ENCODE measurements at regions not wholly inside any gene's neighbourhood (a gene's known extent, or its start where the extent isn't known, plus 50 kb on each side); places are given as distances from the start of the nearest gene placed in this dataset.

GRCh38 chr4:19375931-19376330, 875.8 kb upstream of the SLIT2 start:
- no peaks in the 10 kb centered on the region for H3K9me3 Mint-ChIP-seq (ENCODE audit: unreplicated experiment)
- H3K27ac Mint-ChIP-seq (ENCODE audit: unreplicated experiment) = no peak overlapping the region

GRCh38 chr4:19375136-19375804, 876.4 kb upstream of the SLIT2 start:
- H3K27me3 Mint-ChIP-seq (ENCODE audit: unreplicated experiment) = no peaks in the 10 kb centered on the region
- no peak for TF ChIP-seq CTCF (IDR thresholded peaks at IDR 0.05; ENCODE audit: unreplicated experiment)
- no peak overlapping the region for H3K27ac Mint-ChIP-seq (ENCODE audit: unreplicated experiment)
- no peaks in the 10 kb centered on the region for H3K9me3 Mint-ChIP-seq (ENCODE audit: unreplicated experiment)
- no peaks in the 10 kb centered on the region for H3K36me3 Mint-ChIP-seq (ENCODE audit: low read depth, unreplicated experiment)
- DNase-seq (ENCODE audit: low spot score) = no peak
- H3K4me3 Mint-ChIP-seq (ENCODE audit: unreplicated experiment) = no peak overlapping the region
- H3K4me1 Mint-ChIP-seq (ENCODE audit: unreplicated experiment) = no peaks in the 10 kb centered on the region

More at GRCh38 chr4:19375931-19376330, 875.8 kb upstream of the SLIT2 start:
- TF ChIP-seq CTCF (IDR thresholded peaks at IDR 0.05; ENCODE audit: unreplicated experiment) = no peak
- no peaks in the 10 kb centered on the region for H3K4me1 Mint-ChIP-seq (ENCODE audit: unreplicated experiment)
- DNase-seq (ENCODE audit: low spot score) = no peak
- no peaks in the 10 kb centered on the region for H3K27me3 Mint-ChIP-seq (ENCODE audit: unreplicated experiment)
- no peak overlapping the region for H3K4me3 Mint-ChIP-seq (ENCODE audit: unreplicated experiment)
- H3K36me3 Mint-ChIP-seq (ENCODE audit: low read depth, unreplicated experiment) = no peaks in the 10 kb centered on the region

GRCh38 chr4:19372390-19372789, 879.3 kb upstream of the SLIT2 start:
- no peak for DNase-seq (ENCODE audit: low spot score)

GRCh38 chr4:19368800-19369199, 882.9 kb upstream of the SLIT2 start:
- no peak for TF ChIP-seq CTCF (IDR thresholded peaks at IDR 0.05; ENCODE audit: unreplicated experiment)
- Mint-ChIP-seq H3K27ac (ENCODE audit: unreplicated experiment) (no peak overlapping the region), H3K4me1 (ENCODE audit: unreplicated experiment) (no peaks in the 10 kb centered on the region), H3K27me3 (ENCODE audit: unreplicated experiment) (no peaks in the 10 kb centered on the region), H3K4me3 (ENCODE audit: unreplicated experiment) (no peak overlapping the region), H3K9me3 (ENCODE audit: unreplicated experiment) (no peaks in the 10 kb centered on the region), H3K36me3 (ENCODE audit: low read depth, unreplicated experiment) (no peaks in the 10 kb centered on the region)
- no peak for DNase-seq (ENCODE audit: low spot score)

More at GRCh38 chr4:19372390-19372789, 879.3 kb upstream of the SLIT2 start:
- Mint-ChIP-seq H3K9me3 (ENCODE audit: unreplicated experiment) (no peaks in the 10 kb centered on the region), H3K4me3 (ENCODE audit: unreplicated experiment) (no peak overlapping the region), H3K27me3 (ENCODE audit: unreplicated experiment) (no peaks in the 10 kb centered on the region), H3K4me1 (ENCODE audit: unreplicated experiment) (no peaks in the 10 kb centered on the region), H3K27ac (ENCODE audit: unreplicated experiment) (no peak overlapping the region), H3K36me3 (ENCODE audit: low read depth, unreplicated experiment) (no peaks in the 10 kb centered on the region)
- peak; percentile 18 for TF ChIP-seq CTCF (IDR thresholded peaks at IDR 0.05; ENCODE audit: unreplicated experiment)

GRCh38 chr4:19366916-19367315, 884.8 kb upstream of the SLIT2 start:
- no peak for TF ChIP-seq CTCF (IDR thresholded peaks at IDR 0.05; ENCODE audit: unreplicated experiment)
- Mint-ChIP-seq H3K4me3 (ENCODE audit: unreplicated experiment) (no peak overlapping the region), H3K9me3 (ENCODE audit: unreplicated experiment) (no peaks in the 10 kb centered on the region), H3K27ac (ENCODE audit: unreplicated experiment) (no peak overlapping the region), H3K36me3 (ENCODE audit: low read depth, unreplicated experiment) (no peaks in the 10 kb centered on the region), H3K27me3 (ENCODE audit: unreplicated experiment) (no peaks in the 10 kb centered on the region), H3K4me1 (ENCODE audit: unreplicated experiment) (no peaks in the 10 kb centered on the region)
- no peak for DNase-seq (ENCODE audit: low spot score)

All from endothelial cell (in vitro differentiated cells).